ENCODE measurements at regions not wholly inside any gene's neighbourhood (a gene's known extent, or its start where the extent isn't known, plus 50 kb on each side); places are given as distances from the start of the nearest gene placed in this dataset.
"Not testable (repeated sequence)": the region's sequence is repeated elsewhere in the genome, so short reads cannot be mapped to it uniquely, and the experiment has no call there.

DNA sequence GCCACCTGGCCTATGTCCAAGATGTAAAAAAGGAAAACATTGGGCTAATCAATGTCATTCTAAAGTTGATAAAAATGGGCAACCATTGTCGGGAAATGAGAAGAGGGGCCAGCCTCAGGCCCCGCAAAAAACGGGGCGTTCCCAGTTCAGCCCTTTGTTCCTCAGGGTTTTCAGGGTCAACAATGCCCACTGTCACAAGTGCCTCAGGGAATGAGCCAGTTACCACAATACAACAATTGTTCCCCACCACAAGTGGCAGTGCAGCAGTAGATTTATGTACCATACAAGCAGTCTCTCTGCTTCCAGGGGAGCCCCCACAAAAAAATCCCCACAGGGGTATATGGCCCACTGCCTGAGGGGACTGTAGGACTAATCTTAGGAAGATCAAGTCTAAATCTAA is 112.5 kb downstream of the ZNF486 start:
- no peak for DNase-seq (ENCODE audit: low read depth, low spot score)
- POLR2A ChIA-PET, result no interaction called here
- CTCF ChIA-PET, result no interaction called here
- ATAC-seq, result no peak
- no peak overlapping the region for H3K27ac ChIP-seq (ENCODE audit: low read length)
- no peak for TF ChIP-seq TCF7L2 (IDR thresholded peaks at IDR 0.05; ENCODE audit: low read depth, low read length)
- TF ChIP-seq POLR2AphosphoS5 (IDR thresholded peaks at IDR 0.05; ENCODE audit: low read depth, low read length), result no peak
- TF ChIP-seq, protein P1, sequence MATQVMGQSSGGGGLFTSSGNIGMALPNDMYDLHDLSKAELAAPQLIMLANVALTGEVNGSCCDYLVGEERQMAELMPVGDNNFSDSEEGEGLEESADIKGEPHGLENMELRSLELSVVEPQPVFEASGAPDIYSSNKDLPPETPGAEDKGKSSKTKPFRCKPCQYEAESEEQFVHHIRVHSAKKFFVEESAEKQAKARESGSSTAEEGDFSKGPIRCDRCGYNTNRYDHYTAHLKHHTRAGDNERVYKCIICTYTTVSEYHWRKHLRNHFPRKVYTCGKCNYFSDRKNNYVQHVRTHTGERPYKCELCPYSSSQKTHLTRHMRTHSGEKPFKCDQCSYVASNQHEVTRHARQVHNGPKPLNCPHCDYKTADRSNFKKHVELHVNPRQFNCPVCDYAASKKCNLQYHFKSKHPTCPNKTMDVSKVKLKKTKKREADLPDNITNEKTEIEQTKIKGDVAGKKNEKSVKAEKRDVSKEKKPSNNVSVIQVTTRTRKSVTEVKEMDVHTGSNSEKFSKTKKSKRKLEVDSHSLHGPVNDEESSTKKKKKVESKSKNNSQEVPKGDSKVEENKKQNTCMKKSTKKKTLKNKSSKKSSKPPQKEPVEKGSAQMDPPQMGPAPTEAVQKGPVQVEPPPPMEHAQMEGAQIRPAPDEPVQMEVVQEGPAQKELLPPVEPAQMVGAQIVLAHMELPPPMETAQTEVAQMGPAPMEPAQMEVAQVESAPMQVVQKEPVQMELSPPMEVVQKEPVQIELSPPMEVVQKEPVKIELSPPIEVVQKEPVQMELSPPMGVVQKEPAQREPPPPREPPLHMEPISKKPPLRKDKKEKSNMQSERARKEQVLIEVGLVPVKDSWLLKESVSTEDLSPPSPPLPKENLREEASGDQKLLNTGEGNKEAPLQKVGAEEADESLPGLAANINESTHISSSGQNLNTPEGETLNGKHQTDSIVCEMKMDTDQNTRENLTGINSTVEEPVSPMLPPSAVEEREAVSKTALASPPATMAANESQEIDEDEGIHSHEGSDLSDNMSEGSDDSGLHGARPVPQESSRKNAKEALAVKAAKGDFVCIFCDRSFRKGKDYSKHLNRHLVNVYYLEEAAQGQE (IDR thresholded peaks at IDR 0.05; ENCODE audit: insufficient read depth in 1 of 2, low read depth in 2 of 2, low read length in 1 of 2), result no peak
- no peak for TF ChIP-seq SIN3A (IDR thresholded peaks at IDR 0.05; ENCODE audit: borderline replicate concordance, insufficient read depth, low read depth, low read length)
- TF ChIP-seq, protein P2, sequence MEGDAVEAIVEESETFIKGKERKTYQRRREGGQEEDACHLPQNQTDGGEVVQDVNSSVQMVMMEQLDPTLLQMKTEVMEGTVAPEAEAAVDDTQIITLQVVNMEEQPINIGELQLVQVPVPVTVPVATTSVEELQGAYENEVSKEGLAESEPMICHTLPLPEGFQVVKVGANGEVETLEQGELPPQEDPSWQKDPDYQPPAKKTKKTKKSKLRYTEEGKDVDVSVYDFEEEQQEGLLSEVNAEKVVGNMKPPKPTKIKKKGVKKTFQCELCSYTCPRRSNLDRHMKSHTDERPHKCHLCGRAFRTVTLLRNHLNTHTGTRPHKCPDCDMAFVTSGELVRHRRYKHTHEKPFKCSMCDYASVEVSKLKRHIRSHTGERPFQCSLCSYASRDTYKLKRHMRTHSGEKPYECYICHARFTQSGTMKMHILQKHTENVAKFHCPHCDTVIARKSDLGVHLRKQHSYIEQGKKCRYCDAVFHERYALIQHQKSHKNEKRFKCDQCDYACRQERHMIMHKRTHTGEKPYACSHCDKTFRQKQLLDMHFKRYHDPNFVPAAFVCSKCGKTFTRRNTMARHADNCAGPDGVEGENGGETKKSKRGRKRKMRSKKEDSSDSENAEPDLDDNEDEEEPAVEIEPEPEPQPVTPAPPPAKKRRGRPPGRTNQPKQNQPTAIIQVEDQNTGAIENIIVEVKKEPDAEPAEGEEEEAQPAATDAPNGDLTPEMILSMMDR (IDR thresholded peaks at IDR 0.05), result no peak
- no peaks in the 10 kb centered on the region for H3K36me3 ChIP-seq (ENCODE audit: control insufficient read depth, insufficient read depth, low read length)
- H3K9me3 ChIP-seq (ENCODE audit: control insufficient read depth, insufficient read depth, low read depth, low read length), result no peaks in the 10 kb centered on the region
- in situ Hi-C loops (cut with HindIII; ENCODE audit: low pct_unique_long_range_greater_than_20kb, low sequenced_read_pairs), result no loop called here
- intact Hi-C loops (cut with micrococcal nuclease; ENCODE audit: unreplicated experiment), result no loop called here
- H3K4me1 ChIP-seq (ENCODE audit: control insufficient read depth, insufficient read depth, low read length), result no peaks in the 10 kb centered on the region
- no TSS peak for BruUV-seq (replicated peaks)
- H3K27me3 ChIP-seq (ENCODE audit: control insufficient read depth, insufficient read depth, low read length), result no peaks in the 10 kb centered on the region
- H3K4me3 ChIP-seq (ENCODE audit: low read depth in 2 of 2, low read length in 2 of 2), result no peak overlapping the region

DNA sequence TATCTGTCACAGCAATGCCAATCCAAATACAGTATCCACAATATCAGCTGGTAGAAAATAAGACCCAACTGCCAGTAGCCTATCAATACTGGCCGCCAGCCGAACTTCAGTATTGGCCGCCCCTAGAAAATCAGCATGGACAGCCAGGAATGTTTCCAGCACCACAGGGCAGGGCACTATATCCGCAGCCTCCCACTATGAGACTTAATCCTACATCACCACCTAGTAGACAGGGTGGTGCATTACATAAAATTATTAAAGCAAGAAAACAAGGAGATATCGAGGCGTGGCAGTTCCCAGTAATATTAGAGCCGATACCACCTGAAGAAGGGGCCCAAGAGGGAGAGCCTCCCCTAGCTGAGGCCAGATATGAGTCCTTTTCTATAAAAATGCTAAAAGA is 111.3 kb downstream of the ZNF486 start:
- BruUV-seq (replicated peaks), result no TSS peak
- DNase-seq (ENCODE audit: low read depth, low spot score) (no peak), ATAC-seq (no peak)
- H3K4me3 ChIP-seq (ENCODE audit: low read depth in 2 of 2, low read length in 2 of 2), result no peak overlapping the region
- intact Hi-C loops (cut with micrococcal nuclease; ENCODE audit: unreplicated experiment) (no loop called here), in situ Hi-C loops (cut with HindIII; ENCODE audit: low pct_unique_long_range_greater_than_20kb, low sequenced_read_pairs) (no loop called here)
- no peaks in the 10 kb centered on the region for H3K9me3 ChIP-seq (ENCODE audit: control insufficient read depth, insufficient read depth, low read depth, low read length)
- no peaks in the 10 kb centered on the region for H3K36me3 ChIP-seq (ENCODE audit: control insufficient read depth, insufficient read depth, low read length)
- H3K27me3 ChIP-seq (ENCODE audit: control insufficient read depth, insufficient read depth, low read length), result no peaks in the 10 kb centered on the region
- TF ChIP-seq TCF7L2 (IDR thresholded peaks at IDR 0.05; ENCODE audit: low read depth, low read length), result no peak
- TF ChIP-seq, protein P1 (IDR thresholded peaks at IDR 0.05; ENCODE audit: insufficient read depth in 1 of 2, low read depth in 2 of 2, low read length in 1 of 2), result no peak
- TF ChIP-seq POLR2AphosphoS5 (IDR thresholded peaks at IDR 0.05; ENCODE audit: low read depth, low read length), result no peak
- TF ChIP-seq SIN3A (IDR thresholded peaks at IDR 0.05; ENCODE audit: borderline replicate concordance, insufficient read depth, low read depth, low read length), result no peak
- TF ChIP-seq, protein P2 (IDR thresholded peaks at IDR 0.05), result no peak
- H3K4me1 ChIP-seq (ENCODE audit: control insufficient read depth, insufficient read depth, low read length), result no peaks in the 10 kb centered on the region
- ChIA-PET POLR2A (no interaction called here), CTCF (no interaction called here)
- H3K27ac ChIP-seq (ENCODE audit: low read length), result no peak overlapping the region

DNA sequence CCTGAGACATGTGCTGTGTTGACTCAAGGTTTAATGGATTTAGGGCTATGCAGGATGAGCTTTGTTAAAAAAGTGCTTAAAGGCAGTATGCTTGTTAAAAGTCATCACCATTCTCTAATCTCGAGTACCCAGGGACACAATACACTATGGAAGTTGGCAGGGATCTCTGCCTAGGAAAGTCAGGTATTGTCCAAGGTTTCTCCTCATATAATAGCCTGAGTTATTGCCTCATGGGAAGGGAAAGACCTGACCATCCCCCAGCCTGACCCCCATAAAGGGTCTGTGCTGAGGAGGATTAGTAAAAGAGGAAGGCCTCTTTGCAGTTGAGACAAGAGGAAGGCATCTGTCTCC is 109.7 kb downstream of the ZNF486 start:
- H3K36me3 ChIP-seq (ENCODE audit: control insufficient read depth, insufficient read depth, low read length); H3K4me1 ChIP-seq (ENCODE audit: control insufficient read depth, insufficient read depth, low read length); in situ Hi-C loops (cut with HindIII; ENCODE audit: low pct_unique_long_range_greater_than_20kb, low sequenced_read_pairs); ATAC-seq; H3K9me3 ChIP-seq (ENCODE audit: control insufficient read depth, insufficient read depth, low read depth, low read length); H3K27ac ChIP-seq (ENCODE audit: low read length); intact Hi-C loops (cut with micrococcal nuclease; ENCODE audit: unreplicated experiment); POLR2A ChIA-PET; H3K27me3 ChIP-seq (ENCODE audit: control insufficient read depth, insufficient read depth, low read length); BruUV-seq (replicated peaks); CTCF ChIA-PET; DNase-seq (ENCODE audit: low read depth, low spot score); H3K4me3 ChIP-seq (ENCODE audit: low read depth in 2 of 2, low read length in 2 of 2): not testable (repeated sequence)
